ENCODE measurements at regions not wholly inside any gene's neighbourhood (a gene's known extent, or its start where the extent isn't known, plus 50 kb on each side); places are given as distances from the start of the nearest gene placed in this dataset.
"Not testable (repeated sequence)": the region's sequence is repeated elsewhere in the genome, so short reads cannot be mapped to it uniquely, and the experiment has no call there.

DNA sequence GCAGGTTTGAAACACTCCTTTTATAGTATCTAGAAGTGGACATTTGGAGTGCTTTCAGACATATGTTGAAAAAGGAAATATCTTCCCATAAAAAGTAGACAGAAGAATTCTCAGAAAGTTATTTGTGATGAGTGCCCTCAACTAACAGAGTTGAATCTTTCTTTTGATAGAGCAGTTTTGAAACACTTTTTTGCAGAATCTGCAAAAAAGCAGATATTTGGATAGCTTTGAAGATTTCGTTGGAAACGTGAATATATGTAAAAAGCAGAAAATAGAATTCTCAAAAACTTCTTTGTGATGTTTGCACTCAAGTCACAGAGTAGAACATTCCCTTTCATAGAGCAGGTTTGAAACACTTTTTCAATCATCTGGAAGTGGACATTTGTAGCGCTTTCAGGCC, 676.4 kb upstream of the ZNF337 start:
- not testable (repeated sequence) for DNase-seq (ENCODE audit: low read depth in 2 of 2, low spot score in 1 of 2)

DNA sequence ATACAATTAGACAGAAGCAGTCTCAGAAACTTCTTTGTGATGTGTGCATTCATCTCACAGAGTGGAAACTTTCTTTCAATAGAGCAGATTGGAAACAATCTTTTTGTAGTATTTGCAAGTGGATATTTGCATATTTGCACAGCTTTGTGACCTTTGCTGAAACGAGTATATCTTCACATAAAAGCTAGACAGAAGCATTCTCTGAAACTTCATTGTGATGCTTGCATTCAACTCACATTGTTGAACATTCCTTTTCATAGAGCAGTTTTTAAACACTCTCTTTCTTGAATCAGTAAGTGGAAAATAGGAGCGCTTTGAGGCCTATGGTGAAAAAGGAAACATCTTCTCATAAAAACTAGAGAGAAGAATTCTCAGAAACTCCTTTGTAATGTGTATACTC, 657.9 kb upstream of the ZNF337 start:
- DNase-seq (ENCODE audit: low read depth in 2 of 2, low spot score in 1 of 2), result no peak

DNA sequence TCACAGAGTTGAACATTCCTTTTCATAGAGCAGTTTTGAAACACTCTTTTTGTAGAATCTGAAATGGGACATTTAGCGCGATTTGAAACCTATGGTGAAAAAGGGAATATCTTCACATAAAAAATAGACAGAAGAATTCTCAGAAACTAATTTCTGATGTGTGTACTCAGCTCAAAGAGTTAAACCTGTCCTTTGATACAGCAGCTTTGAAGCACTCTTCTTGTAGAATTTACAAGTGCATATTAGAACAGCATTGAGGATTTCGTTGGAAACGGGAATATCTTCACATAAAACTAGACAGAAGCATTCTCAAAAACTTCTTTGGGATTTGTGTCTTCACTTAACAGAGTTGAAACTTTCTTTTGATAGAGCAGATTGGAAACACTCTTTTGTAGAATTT, 650.7 kb upstream of the ZNF337 start:
- no peak for DNase-seq (ENCODE audit: low read depth in 2 of 2, low spot score in 1 of 2)

DNA sequence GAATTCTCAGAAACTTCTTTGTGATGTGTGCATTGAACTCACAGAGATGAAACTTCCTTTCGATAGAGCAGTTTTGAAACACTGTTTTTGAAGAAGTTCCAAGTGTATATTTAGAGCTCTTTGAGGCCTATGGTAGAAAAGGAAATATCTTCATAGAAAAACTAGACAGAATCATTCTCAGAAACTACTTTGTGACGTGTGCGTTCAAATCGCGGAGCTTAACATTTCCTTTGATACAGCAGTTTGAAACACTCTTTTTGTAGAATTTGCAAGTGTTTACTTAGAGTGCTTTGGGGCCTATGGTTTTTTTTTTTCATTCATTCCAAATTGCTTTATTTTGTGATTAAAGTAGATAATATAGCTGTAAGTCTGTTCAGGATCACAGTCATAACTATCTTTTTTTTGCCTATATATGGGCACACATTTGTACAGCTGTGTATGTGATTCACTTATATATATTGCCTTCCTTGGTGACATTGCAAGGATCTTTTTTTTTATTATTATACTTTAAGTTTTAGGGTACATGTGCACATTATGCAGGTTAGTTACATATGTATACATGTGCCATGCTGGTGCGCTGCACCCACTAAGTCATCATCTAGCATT, 643.9 kb upstream of the ZNF337 start:
- not testable (repeated sequence) for DNase-seq (ENCODE audit: low read depth in 2 of 2, low spot score in 1 of 2)

DNA sequence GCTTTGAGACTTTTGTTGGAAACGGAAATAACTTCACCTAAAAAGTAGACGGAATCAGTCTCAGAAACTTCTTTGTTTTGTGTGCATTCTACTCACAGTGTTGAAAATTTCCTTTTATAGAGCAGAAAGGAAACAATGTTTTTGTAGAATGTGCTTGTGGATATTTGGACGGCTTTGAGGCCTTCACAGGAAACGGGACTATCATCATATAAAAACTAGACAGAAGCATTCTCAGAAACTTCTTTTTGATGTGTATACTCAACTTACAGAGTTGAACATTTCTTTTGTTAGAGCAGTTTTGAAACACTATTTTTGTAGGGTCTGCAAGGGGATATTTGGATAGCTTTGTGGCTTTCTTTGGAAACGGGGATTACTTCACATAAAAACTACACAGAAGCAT, 627.5 kb upstream of the ZNF337 start:
- no peak for DNase-seq (ENCODE audit: low read depth in 2 of 2, low spot score in 1 of 2)

DNA sequence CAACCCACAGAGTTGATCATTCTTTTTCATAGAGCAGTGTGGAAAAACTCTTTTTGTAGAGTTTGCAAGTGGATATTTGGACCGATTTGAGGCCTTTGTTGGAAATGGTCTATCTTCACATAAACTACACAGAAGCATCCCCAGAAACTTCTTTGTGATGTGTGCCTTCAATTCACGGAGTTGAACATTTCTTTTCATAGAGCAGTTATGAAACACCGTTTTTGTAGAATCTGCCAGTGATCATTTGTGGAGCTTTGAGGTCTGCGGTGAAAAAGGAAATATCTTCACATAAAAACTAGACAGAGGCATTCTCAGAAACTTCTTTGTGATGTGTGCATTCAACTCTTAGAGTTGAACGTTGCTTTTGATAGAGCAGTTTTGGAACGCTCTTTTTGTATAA, 618.4 kb upstream of the ZNF337 start:
- DNase-seq (ENCODE audit: low read depth in 2 of 2, low spot score in 1 of 2), result no peak

DNA sequence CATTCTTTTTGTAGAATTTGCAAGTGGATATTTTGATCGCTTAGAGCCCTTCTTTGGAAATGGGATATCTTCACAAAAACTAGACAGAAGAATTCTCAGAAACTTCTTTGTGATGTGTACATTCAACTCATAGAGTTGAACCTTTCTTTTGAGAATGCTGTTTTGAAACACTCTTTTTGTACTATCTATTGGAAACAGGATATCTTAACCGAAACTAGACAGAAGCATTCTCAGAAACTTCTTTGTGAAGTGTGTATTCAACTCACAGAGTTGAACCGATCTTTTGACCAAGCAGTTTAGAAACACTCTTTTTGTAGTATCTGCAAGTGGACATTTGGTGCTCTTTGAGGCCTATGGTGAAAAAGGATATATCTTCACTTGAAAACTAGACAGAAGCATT, 613.1 kb upstream of the ZNF337 start:
- DNase-seq (ENCODE audit: low read depth in 2 of 2, low spot score in 1 of 2), result not testable (repeated sequence)

DNA sequence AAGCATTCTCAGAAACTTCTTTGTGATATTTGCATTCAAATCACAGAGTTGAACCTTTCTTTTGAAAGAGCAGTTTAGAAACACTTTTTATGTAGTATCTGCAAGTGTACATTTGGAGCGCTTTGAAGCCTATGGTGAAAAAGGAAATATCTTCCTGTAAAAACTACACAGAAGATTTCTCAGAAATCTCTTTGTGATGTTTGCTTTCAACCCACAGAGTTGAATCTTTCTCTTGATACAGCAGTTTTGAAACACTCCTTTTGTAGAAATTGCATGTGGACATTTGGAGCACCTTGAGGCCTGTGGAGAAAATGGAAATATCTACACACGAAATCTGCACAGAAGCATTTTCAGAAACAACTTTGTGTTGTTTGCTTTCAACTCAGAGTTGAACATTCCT, 612.3 kb upstream of the ZNF337 start:
- no peak for DNase-seq (ENCODE audit: low read depth in 2 of 2, low spot score in 1 of 2)

DNA sequence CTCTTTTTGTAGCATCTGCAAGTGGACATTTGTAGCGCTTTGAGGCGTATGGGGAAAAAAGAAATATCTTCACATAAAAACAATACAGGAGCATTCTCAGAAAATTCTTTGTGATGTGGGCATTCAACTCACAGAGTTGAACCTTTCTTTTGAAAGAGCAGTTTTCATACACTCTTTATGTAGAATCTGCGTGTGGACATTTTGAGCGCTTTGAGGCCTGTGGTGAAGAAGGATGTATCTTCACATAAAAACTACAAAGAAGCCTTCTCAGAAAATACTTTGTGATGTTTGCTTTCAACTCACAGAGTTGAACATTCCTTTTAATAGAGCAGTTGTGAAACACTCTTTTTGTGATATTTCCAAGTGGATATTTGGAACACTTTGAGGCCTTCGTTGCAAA, 598.4 kb upstream of the ZNF337 start:
- DNase-seq (ENCODE audit: low read depth in 2 of 2, low spot score in 1 of 2), result no peak

DNA sequence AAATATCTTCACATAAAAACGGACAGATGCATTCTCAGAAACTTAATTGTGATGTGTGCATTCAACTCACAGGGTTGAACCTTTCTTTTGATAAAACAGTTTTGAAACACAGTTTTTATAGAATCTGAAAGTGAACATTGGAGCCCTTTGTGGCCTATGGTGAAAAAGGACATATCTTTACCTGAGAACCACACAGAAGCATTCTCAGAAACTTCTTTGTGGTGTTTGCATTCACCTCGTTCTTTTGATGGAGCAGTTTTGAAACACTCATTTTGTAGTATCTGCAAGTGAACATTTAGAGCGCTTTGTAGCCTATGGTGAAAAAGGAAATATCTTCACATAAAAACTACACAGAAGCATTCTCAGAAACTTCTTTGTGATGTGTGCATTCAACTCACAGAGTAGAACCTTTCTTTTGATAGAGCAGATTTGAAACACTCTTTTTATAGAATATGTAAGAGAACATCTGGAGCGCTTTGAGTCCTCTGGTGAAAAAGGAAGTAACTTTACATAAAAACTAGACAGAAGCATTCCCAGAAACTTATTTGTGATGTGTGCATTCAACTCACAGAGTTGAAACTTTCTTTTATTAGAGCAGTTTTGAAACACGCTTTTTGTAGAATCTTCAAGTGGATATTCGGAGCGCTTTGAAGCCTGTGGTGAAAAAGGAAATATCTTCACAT, 591.9 kb upstream of the ZNF337 start:
- DNase-seq (ENCODE audit: low read depth in 2 of 2, low spot score in 1 of 2), result not testable (repeated sequence)

DNA sequence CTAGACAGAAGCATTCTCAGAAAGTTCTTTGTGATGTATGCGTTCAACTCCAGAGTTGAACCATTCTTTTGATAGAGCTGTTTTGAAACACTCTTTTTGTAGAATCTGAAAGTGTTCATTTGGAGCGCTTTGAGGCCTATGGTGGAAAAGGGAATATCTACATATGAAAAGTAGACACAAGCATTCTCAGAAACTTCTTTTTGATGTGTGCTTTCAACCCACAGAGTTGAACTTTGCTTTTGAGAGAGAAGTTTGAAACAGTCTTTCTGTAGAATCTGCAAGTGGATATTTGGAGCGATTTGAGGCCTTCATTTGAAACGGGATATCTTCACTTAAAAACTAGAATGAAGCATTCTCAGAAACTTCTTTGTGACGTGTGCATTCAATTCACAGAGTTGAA, 582.6 kb upstream of the ZNF337 start:
- no peak for DNase-seq (ENCODE audit: low read depth in 2 of 2, low spot score in 1 of 2)

DNA sequence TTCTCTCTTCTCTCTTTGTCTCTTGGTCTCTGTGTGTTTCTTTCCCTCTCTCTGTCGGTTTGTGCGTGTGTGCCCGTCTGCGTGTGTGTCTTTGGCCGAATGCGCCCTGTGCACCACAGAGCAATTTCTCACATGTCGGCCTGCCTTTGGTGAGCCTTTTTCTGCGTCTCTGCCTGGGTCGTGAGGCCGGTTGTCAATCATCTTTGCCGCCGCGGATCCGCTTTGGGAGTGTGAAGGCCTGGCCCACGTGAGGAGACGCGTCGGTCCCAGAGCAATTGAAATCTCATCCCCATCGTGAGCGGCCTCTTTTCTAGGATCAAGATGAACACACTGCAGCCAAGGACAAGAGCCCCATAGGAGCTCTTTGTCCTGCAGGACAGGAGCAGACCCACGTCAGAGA, 580.7 kb upstream of the ZNF337 start:
- DNase-seq (ENCODE audit: low read depth in 2 of 2, low spot score in 1 of 2), result no peak

DNA sequence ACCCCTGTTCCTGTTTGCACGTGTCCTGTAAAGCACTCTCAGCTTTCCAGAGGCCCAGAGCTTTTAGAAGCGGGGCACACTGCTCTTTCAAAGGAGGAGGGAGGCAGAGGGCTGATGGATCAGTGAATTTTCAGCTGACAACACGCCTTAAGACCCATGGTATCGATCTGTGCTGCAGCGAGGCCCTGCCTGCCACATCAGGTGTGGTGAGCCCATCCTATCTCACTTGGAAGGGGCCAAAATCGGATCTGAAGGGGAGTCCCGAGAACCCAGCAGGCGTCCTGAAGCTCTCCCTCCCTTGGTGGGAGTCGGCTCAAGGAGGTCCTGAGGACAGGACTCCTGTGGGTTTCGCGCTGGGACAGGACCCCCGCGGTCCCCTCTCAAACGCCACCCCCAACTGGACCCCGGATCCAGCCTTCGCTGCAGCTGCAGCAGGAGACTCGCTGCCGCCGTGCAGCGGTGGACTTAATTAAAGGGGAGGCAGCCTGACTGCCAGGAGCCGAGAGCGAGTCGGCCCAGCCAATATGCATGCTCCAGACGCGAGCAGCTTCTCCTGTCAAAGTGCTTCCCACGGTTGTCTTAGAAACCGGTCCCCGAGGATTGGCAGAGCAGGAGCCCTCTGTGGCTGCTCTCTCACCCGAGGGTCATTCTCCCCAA, 580.0 kb upstream of the ZNF337 start:
- DNase-seq (ENCODE audit: low read depth in 2 of 2, low spot score in 1 of 2), result no peak

DNA sequence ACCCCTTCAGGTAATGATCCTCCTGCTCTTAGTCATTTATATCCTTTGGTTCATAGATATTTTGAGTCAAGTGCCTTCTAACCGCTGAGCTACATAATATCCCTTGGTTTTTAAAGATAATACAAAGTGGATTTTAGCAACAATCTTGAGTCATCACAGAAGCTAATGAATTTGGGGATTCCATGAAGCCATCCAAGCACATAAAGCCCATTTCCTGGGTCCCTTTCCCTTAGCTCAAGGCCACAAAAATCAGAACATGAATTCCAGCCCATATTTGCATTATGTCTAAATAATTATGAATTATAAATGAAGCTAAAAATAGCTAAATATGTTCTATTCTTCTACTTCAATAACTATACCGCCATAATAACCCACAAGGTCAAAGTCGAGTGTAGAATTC, 572.1 kb upstream of the ZNF337 start:
- not testable (repeated sequence) for DNase-seq (ENCODE audit: low read depth in 2 of 2, low spot score in 1 of 2)

DNA sequence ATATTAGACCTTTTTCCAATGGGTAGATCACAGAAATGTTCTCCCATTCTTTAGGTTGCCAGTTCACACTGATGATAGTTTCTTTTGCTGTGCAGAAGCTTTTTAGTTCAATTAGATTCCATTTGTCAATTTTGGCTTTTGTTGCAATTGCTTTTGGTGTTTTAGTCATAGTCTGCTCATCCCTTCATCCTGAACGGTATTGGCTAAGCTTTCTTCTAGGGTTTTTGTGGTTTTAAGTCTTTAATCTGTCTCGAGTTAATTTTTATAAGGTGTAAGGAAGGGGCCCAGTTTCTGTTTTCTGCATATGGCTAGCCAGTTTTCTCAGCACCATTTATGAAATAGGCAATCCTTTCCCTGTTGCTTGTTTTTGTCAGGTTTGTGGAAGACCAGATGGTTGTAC, 564.3 kb upstream of the ZNF337 start:
- DNase-seq (ENCODE audit: low read depth in 2 of 2, low spot score in 1 of 2), result not testable (repeated sequence)

DNA sequence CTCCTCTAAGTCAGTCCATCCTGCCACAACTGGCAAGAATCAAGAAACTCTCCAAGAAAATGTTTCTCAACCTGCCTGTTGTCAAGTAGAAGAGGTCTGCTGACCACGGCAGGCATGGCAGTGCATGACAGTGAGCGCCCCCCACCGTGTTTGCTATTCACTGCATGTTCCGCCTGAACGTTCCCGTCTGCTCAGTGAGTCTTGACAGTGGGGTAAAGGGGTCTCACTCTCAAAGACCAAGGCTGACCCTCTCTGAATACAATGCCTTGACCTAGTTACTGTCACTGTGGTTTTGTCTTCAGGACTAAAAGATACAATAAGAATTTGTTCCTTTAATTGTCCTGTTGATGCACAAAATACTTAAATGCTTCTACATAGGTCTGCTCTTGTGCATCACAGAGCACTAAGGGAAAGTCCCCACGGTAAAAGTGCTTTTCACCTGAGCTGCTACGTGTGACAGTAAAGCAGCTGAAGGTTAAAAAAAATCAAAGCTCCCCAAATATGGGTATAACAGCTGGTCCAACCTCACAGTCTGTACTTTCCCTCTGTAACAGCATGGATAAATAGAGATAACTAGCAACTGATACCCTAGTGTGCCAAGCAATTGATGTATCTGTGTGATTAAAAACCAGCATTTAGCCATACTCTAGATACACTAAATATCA, 555.8 kb upstream of the ZNF337 start:
- not testable (repeated sequence) for DNase-seq (ENCODE audit: low read depth in 2 of 2, low spot score in 1 of 2)

DNA sequence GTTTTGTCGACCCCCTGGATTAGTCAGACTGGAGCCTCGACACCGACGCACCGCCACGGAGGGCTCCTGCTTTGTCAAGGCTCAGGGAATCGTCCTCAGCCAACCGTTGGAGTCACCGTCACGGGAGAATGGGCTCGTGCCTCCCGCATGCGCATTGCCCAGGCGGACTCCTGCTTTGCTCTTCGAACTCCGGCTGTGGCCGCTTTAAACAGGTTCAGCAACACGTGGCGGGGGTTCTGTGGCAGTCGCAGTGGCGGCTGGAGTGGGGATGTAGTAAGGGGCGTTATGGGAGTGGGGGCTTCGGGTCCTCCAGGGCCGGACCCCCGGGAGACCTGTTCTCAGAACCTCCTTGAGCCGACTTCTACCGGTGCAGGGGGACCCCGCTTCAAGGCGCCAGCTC, 554.7 kb upstream of the ZNF337 start:
- not testable (repeated sequence) for DNase-seq (ENCODE audit: low read depth in 2 of 2, low spot score in 1 of 2)

DNA sequence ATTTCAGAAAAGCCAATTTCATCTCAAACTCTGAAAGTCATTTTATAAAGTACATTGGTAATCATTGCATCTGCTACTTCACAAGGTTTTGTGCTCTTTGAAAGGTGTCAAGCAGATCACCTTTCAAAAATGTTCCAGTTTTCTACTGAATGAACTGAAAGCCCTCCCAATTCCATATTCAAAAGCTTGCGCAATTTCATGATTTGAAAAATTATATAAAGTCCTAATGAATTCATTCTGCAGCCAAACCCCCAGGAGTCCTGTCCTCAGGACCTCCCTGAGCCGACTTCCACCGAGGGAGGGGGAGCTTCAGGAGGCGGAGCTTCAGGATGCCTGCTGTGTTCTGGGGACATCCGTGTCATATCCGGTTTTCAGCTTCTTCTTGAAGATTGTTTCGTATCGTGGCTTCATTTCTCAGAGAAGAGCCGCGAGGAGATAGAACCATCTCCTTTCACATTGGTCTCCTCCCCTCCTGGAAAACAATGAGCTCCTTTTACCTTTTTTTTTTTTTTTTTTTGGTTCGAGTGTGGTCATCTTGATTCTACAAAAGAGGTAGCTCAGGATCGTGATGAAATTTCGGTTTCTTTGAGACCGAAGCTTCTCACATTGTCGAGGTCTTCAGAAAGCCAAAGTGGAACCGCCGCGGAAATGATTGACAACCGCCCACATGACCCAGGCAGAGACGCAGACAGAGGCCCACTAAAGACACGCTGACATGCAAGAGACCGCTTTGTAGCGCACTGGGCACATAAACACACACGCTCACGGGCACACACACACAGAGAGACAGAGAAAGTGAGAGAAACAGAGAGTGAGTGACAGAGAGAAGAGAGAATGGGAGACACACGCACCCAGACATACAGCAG, 553.8 kb upstream of the ZNF337 start:
- DNase-seq (ENCODE audit: low read depth in 2 of 2, low spot score in 1 of 2), result not testable (repeated sequence)

DNA sequence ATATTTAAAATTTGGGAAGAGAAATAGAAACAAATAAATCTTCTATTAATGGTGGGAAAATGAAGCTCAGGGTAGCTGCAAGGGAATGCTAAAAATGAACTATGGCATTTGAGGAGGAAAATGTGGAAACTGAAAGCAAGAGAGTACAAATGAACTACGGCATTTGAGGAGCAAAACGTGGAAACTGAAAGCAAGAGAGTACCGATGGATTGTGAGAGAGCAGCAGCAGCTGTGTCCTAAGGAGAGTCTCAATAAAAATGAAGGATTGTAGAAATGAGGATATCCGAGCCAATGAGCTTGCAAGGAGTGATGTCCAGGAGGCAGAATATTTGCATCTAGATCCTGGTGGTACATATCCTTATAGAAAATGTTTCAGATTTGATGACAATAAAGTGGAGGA, 547.1 kb upstream of the ZNF337 start:
- DNase-seq (ENCODE audit: low read depth in 2 of 2, low spot score in 1 of 2), result no peak

DNA sequence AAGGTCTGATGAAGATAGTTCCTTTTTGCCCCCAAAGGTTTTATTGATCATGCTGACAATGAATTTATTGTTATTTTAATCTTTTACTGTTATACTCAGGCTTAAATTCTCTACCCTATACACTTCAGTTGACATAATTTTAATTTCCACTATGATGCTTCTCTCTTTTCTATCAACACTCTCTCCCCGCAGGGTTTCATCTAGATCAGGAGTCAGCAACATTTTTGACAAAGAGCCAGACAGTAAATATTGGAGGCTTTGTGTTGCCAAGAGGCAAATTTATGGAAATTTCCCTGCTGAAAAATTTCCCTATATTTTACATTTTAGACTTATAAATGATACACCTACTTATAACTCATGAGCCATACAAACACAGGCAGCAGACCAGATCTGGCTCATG, 524.0 kb upstream of the ZNF337 start:
- DNase-seq (ENCODE audit: low read depth in 2 of 2, low spot score in 1 of 2), result not testable (repeated sequence)

DNA sequence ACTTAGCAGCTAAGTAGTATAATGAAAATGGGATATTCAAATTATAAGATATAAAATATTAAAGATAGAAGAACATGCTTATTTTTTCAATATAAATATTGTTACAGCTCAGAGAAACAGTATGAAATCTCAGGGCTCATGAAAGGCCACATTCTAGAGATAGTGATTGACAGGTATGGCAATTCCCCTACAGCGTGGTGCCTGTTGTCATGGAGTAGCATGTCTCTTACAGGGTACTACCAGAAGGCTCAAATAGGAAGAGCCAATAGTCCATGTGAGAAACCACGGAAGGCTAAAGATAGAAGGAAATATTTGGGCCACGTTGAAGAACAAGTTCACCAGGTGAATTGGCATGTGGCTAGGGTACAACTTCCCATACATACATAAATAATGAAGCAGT, 522.9 kb upstream of the ZNF337 start:
- not testable (repeated sequence) for DNase-seq (ENCODE audit: low read depth in 2 of 2, low spot score in 1 of 2)

Data from stimulated activated CD8-positive, alpha-beta memory T cell treated with anti-CD3 and anti-CD28 coated beads, Interleukin-4, amount 100 ng/mL, for 1 hour (primary cell).